ENCODE measurements at regions not wholly inside any gene's neighbourhood (a gene's known extent, or its start where the extent isn't known, plus 50 kb on each side); places are given as distances from the start of the nearest gene placed in this dataset.

GRCh38 chr3:193028258-193028657 is 110.6 kb upstream of the MB21D2 start:
- Histone ChIP-seq H4K20me1 (ENCODE audit: insufficient read depth) (no peaks in the 10 kb centered on the region), H3K9ac (no peak overlapping the region)
- in situ Hi-C loops (cut with MboI), result no loop called here

GRCh38 chr3:193029800-193030199 is 112.1 kb upstream of the MB21D2 start:
- 41% methylated on average over 2 of the region's 2 CpGs for whole genome bisulfite sequencing, 2 experiments (ENCODE audit: low coverage in 1 of 2, low lambda C conversion rate in 2 of 2, missing lambda C conversion rate in 2 of 2)
- no peak overlapping the region for H3K4me2 ChIP-seq (ENCODE audit: unreplicated experiment)
- H3K36me3 ChIP-seq (ENCODE audit: low read depth), result no peaks in the 10 kb centered on the region
- no peak overlapping the region for H3K27ac ChIP-seq
- no peaks in the 10 kb centered on the region for H3F3A ChIP-seq (ENCODE audit: insufficient read depth)
- TF ChIP-seq EZH2 (IDR thresholded peaks at IDR 0.05; ENCODE audit: insufficient read depth, poor library complexity, severe bottlenecking), result no peak
- no peak for TF ChIP-seq EZH2phosphoT487 (IDR thresholded peaks at IDR 0.05; ENCODE audit: insufficient read depth, low read depth)
- H3K4me3 ChIP-seq, result no peak overlapping the region
- no peaks in the 10 kb centered on the region for H3K4me1 ChIP-seq (ENCODE audit: insufficient read depth)
- H3K9me3 ChIP-seq (ENCODE audit: low read depth), result no peaks in the 10 kb centered on the region
- in situ Hi-C loops (cut with MboI), result no loop called here
- H3K9ac ChIP-seq, result no peak overlapping the region
- 0 out of 2 replicates have a peak, but pooled peaks cover 5% of the 10 kb centered on the region for H3K27me3 ChIP-seq (replicated peaks; ENCODE audit: insufficient read depth)
- H3K79me2 ChIP-seq (ENCODE audit: insufficient read depth), result no peaks in the 10 kb centered on the region
- H2AFZ ChIP-seq, result no peak overlapping the region
- no peaks in the 10 kb centered on the region for H3K9me2 ChIP-seq (ENCODE audit: insufficient read depth)
- DNase-seq, result no peak
- no peaks in the 10 kb centered on the region for H4K20me1 ChIP-seq (ENCODE audit: insufficient read depth)

More at GRCh38 chr3:193028258-193028657, 110.6 kb upstream of the MB21D2 start:
- H3K27me3 ChIP-seq (replicated peaks; ENCODE audit: insufficient read depth), result 0 out of 2 replicates have a peak, but pooled peaks cover 5% of the 10 kb centered on the region
- DNase-seq, result no peak
- no peak overlapping the region for H3K4me2 ChIP-seq (ENCODE audit: unreplicated experiment)
- no peaks in the 10 kb centered on the region for H3K4me1 ChIP-seq (ENCODE audit: insufficient read depth)
- no peaks in the 10 kb centered on the region for H3K9me2 ChIP-seq (ENCODE audit: insufficient read depth)
- H3K79me2 ChIP-seq (ENCODE audit: insufficient read depth), result no peaks in the 10 kb centered on the region
- TF ChIP-seq EZH2phosphoT487 (IDR thresholded peaks at IDR 0.05; ENCODE audit: insufficient read depth, low read depth) (no peak), EZH2 (IDR thresholded peaks at IDR 0.05; ENCODE audit: insufficient read depth, poor library complexity, severe bottlenecking) (no peak)
- no peak overlapping the region for H3K4me3 ChIP-seq
- H3K9me3 ChIP-seq (ENCODE audit: low read depth), result no peaks in the 10 kb centered on the region
- 45 to 54% methylated on average over 4 of the region's 4 CpGs for WGBS, 2 experiments (ENCODE audit: low coverage in 1 of 2, low lambda C conversion rate in 2 of 2, missing lambda C conversion rate in 2 of 2)
- H3K36me3 ChIP-seq (ENCODE audit: low read depth), result no peaks in the 10 kb centered on the region
- H3F3A ChIP-seq (ENCODE audit: insufficient read depth), result no peaks in the 10 kb centered on the region
- H3K27ac ChIP-seq, result no peak overlapping the region
- H2AFZ ChIP-seq, result no peak overlapping the region

GRCh38 chr3:193030276-193030675 is 112.6 kb upstream of the MB21D2 start:
- 10 to 13% methylated on average over 2 of the region's 2 CpGs for WGBS, 2 experiments (ENCODE audit: low coverage in 1 of 2, low lambda C conversion rate in 2 of 2, missing lambda C conversion rate in 2 of 2)
- H3K9me2 ChIP-seq (ENCODE audit: insufficient read depth), result no peaks in the 10 kb centered on the region
- 0 out of 2 replicates have a peak, but pooled peaks cover 5% of the 10 kb centered on the region for H3K27me3 ChIP-seq (replicated peaks; ENCODE audit: insufficient read depth)
- H3K9ac ChIP-seq, result no peak overlapping the region
- no peak for TF ChIP-seq EZH2phosphoT487 (IDR thresholded peaks at IDR 0.05; ENCODE audit: insufficient read depth, low read depth)
- no peak for TF ChIP-seq EZH2 (IDR thresholded peaks at IDR 0.05; ENCODE audit: insufficient read depth, poor library complexity, severe bottlenecking)
- no peak overlapping the region for H2AFZ ChIP-seq
- H4K20me1 ChIP-seq (ENCODE audit: insufficient read depth), result no peaks in the 10 kb centered on the region
- no peaks in the 10 kb centered on the region for H3K4me1 ChIP-seq (ENCODE audit: insufficient read depth)
- no peaks in the 10 kb centered on the region for H3K36me3 ChIP-seq (ENCODE audit: low read depth)
- no peak overlapping the region for H3K4me2 ChIP-seq (ENCODE audit: unreplicated experiment)
- in situ Hi-C loops (cut with MboI), result no loop called here
- no peak overlapping the region for H3K27ac ChIP-seq
- no peaks in the 10 kb centered on the region for H3K9me3 ChIP-seq (ENCODE audit: low read depth)
- no peaks in the 10 kb centered on the region for H3F3A ChIP-seq (ENCODE audit: insufficient read depth)
- no peak overlapping the region for H3K4me3 ChIP-seq
- peak; percentile 15 for DNase-seq
- H3K79me2 ChIP-seq (ENCODE audit: insufficient read depth), result no peaks in the 10 kb centered on the region

- Histone ChIP-seq H3K27ac (no peak overlapping the region), H2AFZ (no peak overlapping the region), H3K4me1 (ENCODE audit: insufficient read depth) (no peaks in the 10 kb centered on the region), H3K9ac (no peak overlapping the region), H3K27me3 (replicated peaks; ENCODE audit: insufficient read depth) (0 out of 2 replicates have a peak, but pooled peaks cover 5% of the 10 kb centered on the region), H3F3A (ENCODE audit: insufficient read depth) (no peaks in the 10 kb centered on the region), H3K9me2 (ENCODE audit: insufficient read depth) (no peaks in the 10 kb centered on the region), H4K20me1 (ENCODE audit: insufficient read depth) (no peaks in the 10 kb centered on the region), H3K36me3 (ENCODE audit: low read depth) (no peaks in the 10 kb centered on the region), H3K9me3 (ENCODE audit: low read depth) (no peaks in the 10 kb centered on the region), H3K79me2 (ENCODE audit: insufficient read depth) (no peaks in the 10 kb centered on the region), H3K4me2 (ENCODE audit: unreplicated experiment) (no peak overlapping the region), H3K4me3 (no peak overlapping the region)
- in situ Hi-C loops (cut with MboI), result no loop called here
- DNase-seq, result no peak
- 14 to 17% methylated on average over 2 of the region's 2 CpGs for WGBS, 2 experiments (ENCODE audit: low coverage in 1 of 2, low lambda C conversion rate in 2 of 2, missing lambda C conversion rate in 2 of 2)
- no peak for TF ChIP-seq EZH2phosphoT487 (IDR thresholded peaks at IDR 0.05; ENCODE audit: insufficient read depth, low read depth)
- no peak for TF ChIP-seq EZH2 (IDR thresholded peaks at IDR 0.05; ENCODE audit: insufficient read depth, poor library complexity, severe bottlenecking)
Measured at GRCh38 chr3:193031911-193032310, 114.3 kb upstream of the MB21D2 start.
